Epithelial cell of esophagus (primary cell): ENCODE measurements at regions not wholly inside any gene's neighbourhood (a gene's known extent, or its start where the extent isn't known, plus 50 kb on each side); places are given as distances from the start of the nearest gene placed in this dataset.

Source experiments
- DNase-seq: peaks from one replicate; pipeline ENCODE4 v3.0.0; 2010; ENCODE audit warnings: low read depth
- H3K4me3 ChIP-seq: 2 replicates; pipeline ENCODE4 v1.5.1; 2011; ENCODE audit warnings: mild to moderate bottlenecking, low read length, control low read depth
- TF ChIP-seq, protein P1 (sequence below): IDR thresholded peaks from 2 replicates; pipeline ENCODE4 v1.5.1; 2011; ENCODE audit warnings: low read depth, mild to moderate bottlenecking, low read length, control low read depth, inconsistent platforms; ENCODE audit not compliant: insufficient read depth; ENCODE audit errors: missing control alignments

DNA sequence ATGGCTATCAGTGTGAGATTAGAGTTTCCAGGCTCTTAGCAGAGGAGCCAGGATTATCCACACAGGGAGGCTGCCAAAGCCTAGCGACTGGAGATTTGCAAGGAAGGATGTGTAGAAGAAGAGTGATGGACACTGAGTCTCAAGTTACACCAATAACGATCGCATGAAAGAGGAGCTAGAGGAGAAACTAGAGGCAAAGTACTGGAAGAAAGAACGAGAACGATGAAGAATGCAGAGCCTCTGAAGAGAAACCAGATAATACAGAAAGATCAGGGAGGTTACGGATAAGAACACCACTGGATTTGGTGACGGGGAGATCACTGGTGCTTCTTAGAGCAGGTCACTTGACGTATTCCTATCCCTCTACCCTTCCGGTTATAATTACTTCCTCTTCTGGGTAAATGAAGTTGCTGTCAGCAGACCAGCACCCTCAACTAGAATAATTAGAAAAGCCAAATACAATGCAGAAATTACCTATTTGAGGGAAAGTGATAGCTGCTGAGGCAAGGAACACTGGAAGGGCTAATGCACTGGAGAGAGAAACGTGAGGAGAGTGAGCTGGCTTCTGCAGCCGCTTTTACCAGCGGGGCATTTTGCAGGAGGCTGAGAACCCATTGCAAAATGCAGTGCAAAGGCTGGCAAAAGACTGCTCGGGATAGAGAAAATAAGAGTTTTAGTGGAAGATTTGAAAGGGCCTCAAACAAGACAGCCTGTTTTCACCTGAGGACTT lies 93.1 kb upstream of the HIF1A start:
- H3K4me3 ChIP-seq = no peak overlapping the region
- TF ChIP-seq, protein P1, sequence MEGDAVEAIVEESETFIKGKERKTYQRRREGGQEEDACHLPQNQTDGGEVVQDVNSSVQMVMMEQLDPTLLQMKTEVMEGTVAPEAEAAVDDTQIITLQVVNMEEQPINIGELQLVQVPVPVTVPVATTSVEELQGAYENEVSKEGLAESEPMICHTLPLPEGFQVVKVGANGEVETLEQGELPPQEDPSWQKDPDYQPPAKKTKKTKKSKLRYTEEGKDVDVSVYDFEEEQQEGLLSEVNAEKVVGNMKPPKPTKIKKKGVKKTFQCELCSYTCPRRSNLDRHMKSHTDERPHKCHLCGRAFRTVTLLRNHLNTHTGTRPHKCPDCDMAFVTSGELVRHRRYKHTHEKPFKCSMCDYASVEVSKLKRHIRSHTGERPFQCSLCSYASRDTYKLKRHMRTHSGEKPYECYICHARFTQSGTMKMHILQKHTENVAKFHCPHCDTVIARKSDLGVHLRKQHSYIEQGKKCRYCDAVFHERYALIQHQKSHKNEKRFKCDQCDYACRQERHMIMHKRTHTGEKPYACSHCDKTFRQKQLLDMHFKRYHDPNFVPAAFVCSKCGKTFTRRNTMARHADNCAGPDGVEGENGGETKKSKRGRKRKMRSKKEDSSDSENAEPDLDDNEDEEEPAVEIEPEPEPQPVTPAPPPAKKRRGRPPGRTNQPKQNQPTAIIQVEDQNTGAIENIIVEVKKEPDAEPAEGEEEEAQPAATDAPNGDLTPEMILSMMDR = no peak
- DNase-seq = no peak

DNA sequence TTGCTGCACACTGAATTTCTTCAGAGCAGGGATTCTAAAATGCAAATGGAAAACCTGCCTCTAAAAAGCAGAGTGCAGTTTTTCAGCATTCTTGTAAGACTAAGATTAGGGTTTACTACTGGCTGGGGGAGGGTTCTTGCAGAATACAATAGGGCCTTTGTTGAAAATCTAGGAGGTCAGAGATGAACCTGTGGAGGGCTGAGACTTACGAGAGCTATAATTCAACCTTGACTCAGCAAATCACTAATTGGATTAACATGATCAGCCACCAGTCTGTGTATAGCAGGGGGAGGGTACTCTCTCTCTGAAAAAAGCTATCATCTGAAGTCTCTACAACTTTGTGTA lies 92.6 kb upstream of the HIF1A start:
- TF ChIP-seq, protein P1 = no peak

DNA sequence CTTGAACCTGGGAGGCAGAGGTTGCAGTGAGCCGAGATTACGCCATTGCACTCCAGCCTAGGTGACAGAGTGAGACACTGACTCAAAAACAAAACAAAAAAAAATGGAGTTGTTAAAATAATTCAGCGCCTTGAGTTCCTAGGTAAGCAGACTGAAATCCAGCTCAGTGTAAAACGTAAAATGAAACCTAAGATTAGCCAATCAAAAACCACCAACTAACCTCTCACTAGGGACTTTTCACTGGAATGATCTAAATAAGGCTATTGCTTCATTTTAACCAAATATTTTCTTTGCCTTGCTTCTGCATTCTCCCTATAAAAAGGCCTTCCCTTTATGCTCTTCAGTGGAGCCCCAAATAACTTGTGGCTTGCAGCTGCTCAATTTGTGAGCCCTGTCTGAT lies 91.6 kb upstream of the HIF1A start:
- H3K4me3 ChIP-seq = no peak overlapping the region
- DNase-seq = no peak
- TF ChIP-seq, protein P1 = no peak

More for the DNA sequence above, 92.6 kb upstream of the HIF1A start:
- H3K4me3 ChIP-seq = no peak overlapping the region
- DNase-seq = no peak

DNA sequence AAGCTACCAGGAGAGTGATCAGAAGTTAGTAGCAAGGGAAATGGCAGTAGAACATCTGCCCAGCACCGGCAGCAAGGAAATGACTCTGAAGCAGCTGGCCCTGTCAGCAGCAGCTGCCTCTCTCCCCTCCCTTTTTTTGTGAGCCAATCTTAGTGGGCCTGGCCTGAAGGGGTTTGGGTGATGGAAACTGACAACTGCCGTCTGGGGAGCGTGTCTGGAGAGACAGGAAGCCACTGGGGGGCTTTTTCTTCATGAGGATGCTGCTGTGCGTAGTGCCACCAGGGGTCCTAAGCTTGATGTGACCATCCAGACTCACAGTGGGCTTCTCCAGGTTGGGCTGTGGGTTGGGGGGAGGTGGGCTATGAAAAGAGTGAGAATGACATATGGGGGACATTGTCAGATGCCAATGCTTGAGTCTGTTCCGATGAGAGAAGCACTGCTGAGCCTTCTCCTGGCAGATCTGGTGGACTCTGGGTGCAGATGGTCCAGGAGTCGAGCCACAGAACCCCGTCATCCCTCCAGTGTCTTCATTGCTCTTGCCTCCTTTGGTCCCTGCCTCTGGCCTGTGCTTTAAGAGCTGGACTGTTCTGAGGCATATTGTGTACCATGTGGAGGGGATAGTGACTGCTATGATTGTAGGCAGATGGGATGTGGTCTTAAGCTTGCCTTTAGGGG lies 87.6 kb upstream of the HIF1A start:
- TF ChIP-seq, protein P1 = no peak
- no peak for DNase-seq
- H3K4me3 ChIP-seq = no peak overlapping the region

DNA sequence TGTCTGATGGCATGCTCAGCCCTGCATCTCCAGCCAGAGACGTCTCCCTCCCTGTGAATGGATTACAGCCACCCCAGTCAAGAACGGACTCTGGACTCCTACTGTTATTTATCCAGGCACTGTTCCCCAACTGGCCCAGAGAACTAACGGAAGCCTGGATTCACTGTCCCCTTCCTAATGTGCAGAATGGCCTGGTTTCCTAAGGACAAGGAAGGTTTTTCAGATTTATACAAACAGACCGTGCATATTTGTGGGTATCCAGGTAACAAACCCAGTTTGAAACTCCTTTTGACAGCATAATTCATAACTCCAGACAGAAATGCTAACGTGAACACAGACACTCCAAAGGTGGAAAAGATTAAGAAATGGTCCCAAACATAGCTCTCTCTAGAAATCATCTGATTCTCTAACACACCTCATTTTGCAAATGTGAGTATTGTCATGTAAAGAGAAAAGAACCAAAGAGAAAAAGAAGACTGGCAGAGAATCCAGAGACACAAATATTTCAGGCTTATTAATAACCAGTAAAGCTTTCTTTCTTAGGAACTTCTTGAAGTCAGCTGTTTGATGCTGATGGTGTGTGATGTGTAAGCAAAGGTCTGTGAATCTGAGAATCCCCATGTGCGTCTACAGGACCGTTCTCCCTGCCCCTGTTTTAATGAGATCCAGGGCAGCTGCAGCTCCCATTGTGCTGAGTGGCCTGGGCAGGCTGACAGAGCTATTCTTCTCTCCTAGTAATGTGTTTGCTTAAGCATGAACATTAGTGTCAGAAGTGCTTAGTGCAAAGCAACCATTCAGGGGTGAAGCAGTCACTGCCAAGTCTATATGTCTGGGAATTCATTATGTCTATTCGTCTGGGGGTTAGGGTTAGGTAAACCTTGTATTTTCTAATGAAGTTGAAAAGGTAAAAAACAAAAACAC lies 86.8 kb upstream of the HIF1A start:
- TF ChIP-seq, protein P1 = no peak
- no peak overlapping the region for H3K4me3 ChIP-seq
- no peak for DNase-seq

DNA sequence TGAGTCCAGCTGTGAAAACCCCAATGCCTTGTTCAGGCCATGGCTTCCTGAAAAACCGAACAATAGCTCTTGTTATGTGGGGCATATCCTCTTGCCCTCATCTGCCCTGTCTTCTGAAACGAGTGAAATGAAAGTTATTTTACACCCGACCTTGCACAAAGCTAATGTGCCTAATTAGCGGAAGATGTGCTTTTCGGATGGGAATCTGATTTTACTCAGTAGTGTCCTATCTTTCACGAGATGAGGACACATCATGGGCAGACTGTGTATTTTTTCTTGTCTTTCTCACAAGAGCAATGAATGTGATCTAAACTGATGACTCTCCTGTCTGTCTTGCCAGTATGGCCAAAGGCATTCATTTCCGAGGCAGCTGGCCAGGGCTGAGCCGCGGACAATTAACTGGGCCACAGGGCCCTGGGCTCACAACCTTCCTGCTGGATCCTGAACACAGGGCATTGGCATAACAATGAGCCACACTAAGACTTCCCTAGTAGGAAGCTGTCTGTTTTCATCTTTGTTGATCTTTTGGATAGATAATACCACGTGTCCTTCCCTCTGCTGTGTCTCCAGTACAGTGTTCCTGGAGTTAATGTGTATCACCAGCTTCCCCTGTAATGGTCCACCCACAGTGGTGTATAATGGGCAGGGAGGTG lies 86.0 kb upstream of the HIF1A start:
- DNase-seq = no peak
- TF ChIP-seq, protein P1 = no peak
- H3K4me3 ChIP-seq = no peak overlapping the region
